ENCODE measurements at regions not wholly inside any gene's neighbourhood (a gene's known extent, or its start where the extent isn't known, plus 50 kb on each side); places are given as distances from the start of the nearest gene placed in this dataset.

DNA sequence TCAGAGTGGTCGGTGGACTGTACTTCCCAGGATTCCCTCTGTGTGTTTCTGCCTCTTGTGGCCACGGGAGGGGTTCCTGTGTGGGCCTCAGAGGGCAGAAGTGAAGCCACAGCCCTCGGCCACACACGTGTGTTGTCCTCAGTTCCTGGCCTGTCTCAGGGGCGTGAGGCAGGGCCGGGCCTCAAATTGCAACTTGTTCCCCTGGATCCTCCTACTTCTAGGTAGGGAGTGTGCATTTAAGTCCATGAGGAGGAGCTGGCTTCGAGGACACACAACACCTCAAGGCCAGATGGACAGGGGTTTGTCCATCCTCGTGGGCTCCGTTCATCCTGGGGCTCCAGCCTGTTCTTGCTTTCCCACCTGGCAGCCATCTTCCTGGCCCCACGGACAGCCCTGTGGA, 573.0 kb downstream of the TBC1D22A start:
- peaks cover 0 to 16% (median 0%) of the 10 kb centered on the region in 3 donors for H3K9me3 ChIP-seq (ENCODE audit: control extremely low read depth in 1 of 3, control insufficient read depth in 2 of 3, insufficient read depth in 1 of 3, low read length in 2 of 3)
- Mint-ChIP-seq H3K27me3 (peaks cover 7% of the 10 kb centered on the region), H3K9me3 (ENCODE audit: insufficient read depth) (peaks cover 3% of the 10 kb centered on the region), H3K4me3 (no peak overlapping the region), H3K4me1 (no peaks in the 10 kb centered on the region), H3K27ac (no peak overlapping the region)
- H4K20me1 ChIP-seq (ENCODE audit: control insufficient read depth, insufficient read depth, low read length, poor library complexity, severe bottlenecking): no peaks in the 10 kb centered on the region
- H3K79me2 ChIP-seq (ENCODE audit: control insufficient read depth, insufficient read depth, low read length): no peaks in the 10 kb centered on the region
- intact Hi-C loops (cut with micrococcal nuclease): no loop called here
- no peaks in the 10 kb centered on the region for H3K27me3 ChIP-seq (replicated peaks in 1 of 4; ENCODE audit: control extremely low read depth in 1 of 4, control insufficient read depth in 3 of 4, insufficient read depth in 4 of 4, low read length in 3 of 4)
- H2AFZ ChIP-seq (ENCODE audit: insufficient read depth, low read depth, low read length, poor library complexity, severe bottlenecking): no peak overlapping the region
- POLR2A ChIA-PET: no interaction called here
- TF ChIP-seq EZH2 (IDR thresholded peaks at IDR 0.05; ENCODE audit: borderline replicate concordance, insufficient read depth, low read depth, low read length, poor library complexity, severe bottlenecking) (no peak), CTCF (IDR thresholded peaks at IDR 0.05) (no peak)
- DNase-seq (no peak), ATAC-seq (ENCODE audit: low read depth) (no peak)
- CTCF ChIA-PET: no interaction called here
- H3K4me2 ChIP-seq (replicated peaks; ENCODE audit: low read depth, low read length, poor library complexity, severe bottlenecking): no peak overlapping the region
- WGBS (ENCODE audit: insufficient coverage): 54% methylated on average over 6 of the region's 10 CpGs
- no peak overlapping the region for H3K27ac ChIP-seq (ENCODE audit: low read length in 2 of 2)
- no peaks in the 10 kb centered on the region for H3K36me3 ChIP-seq (replicated peaks in 1 of 2; ENCODE audit: control extremely low read depth in 1 of 2, control insufficient read depth in 1 of 2, extremely low read depth in 1 of 2, insufficient read depth in 2 of 2, low read length in 1 of 2)
- no peak overlapping the region for H3K4me3 ChIP-seq (ENCODE audit: control extremely low read depth in 1 of 5, extremely low read depth in 1 of 5, insufficient read depth in 1 of 5, low read depth in 2 of 5, low read length in 4 of 5)
- no peaks in the 10 kb centered on the region for H3K4me1 ChIP-seq (ENCODE audit: control insufficient read depth in 2 of 2, insufficient read depth in 2 of 2, low read length in 2 of 2)
- H3K9ac ChIP-seq (ENCODE audit: low read length): no peak overlapping the region

DNA sequence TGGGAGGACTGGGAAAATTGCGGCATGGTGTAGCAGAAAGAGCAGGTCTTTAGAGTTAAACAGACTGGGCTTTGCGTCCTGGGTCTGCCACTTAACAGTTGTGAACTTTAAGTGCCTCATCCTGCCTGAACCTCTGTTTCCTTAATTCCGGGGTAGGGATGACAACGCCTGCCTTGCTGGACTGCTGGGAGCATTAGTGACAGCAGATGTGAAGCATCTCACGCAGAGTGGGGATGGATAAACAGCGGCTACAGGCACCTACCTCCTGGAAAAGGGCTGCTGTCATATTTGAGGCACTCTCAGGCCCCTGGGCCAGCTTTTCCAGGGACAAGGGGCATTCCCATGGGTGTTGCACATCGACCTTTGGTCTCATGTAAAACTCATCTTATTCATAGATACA, 572.2 kb downstream of the TBC1D22A start:
- Histone ChIP-seq H3K79me2 (ENCODE audit: control insufficient read depth, insufficient read depth, low read length) (no peaks in the 10 kb centered on the region), H3K4me3 (ENCODE audit: control extremely low read depth in 1 of 5, extremely low read depth in 1 of 5, insufficient read depth in 1 of 5, low read depth in 2 of 5, low read length in 4 of 5) (no peak overlapping the region), H3K4me1 (ENCODE audit: control insufficient read depth in 2 of 2, insufficient read depth in 2 of 2, low read length in 2 of 2) (no peaks in the 10 kb centered on the region), H3K27me3 (replicated peaks in 1 of 4; ENCODE audit: control extremely low read depth in 1 of 4, control insufficient read depth in 3 of 4, insufficient read depth in 4 of 4, low read length in 3 of 4) (no peaks in the 10 kb centered on the region), H4K20me1 (ENCODE audit: control insufficient read depth, insufficient read depth, low read length, poor library complexity, severe bottlenecking) (no peaks in the 10 kb centered on the region), H2AFZ (ENCODE audit: insufficient read depth, low read depth, low read length, poor library complexity, severe bottlenecking) (no peak overlapping the region), H3K27ac (ENCODE audit: low read length in 2 of 2) (no peak overlapping the region), H3K9ac (ENCODE audit: low read length) (no peak overlapping the region), H3K36me3 (replicated peaks in 1 of 2; ENCODE audit: control extremely low read depth in 1 of 2, control insufficient read depth in 1 of 2, extremely low read depth in 1 of 2, insufficient read depth in 2 of 2, low read length in 1 of 2) (no peaks in the 10 kb centered on the region), H3K9me3 (ENCODE audit: control extremely low read depth in 1 of 3, control insufficient read depth in 2 of 3, insufficient read depth in 1 of 3, low read length in 2 of 3) (peaks cover 0 to 17% (median 0%) of the 10 kb centered on the region in 3 donors), H3K4me2 (replicated peaks; ENCODE audit: low read depth, low read length, poor library complexity, severe bottlenecking) (no peak overlapping the region)
- no peak for TF ChIP-seq EZH2 (IDR thresholded peaks at IDR 0.05; ENCODE audit: borderline replicate concordance, insufficient read depth, low read depth, low read length, poor library complexity, severe bottlenecking)
- no peak for TF ChIP-seq CTCF (IDR thresholded peaks at IDR 0.05)
- WGBS (ENCODE audit: insufficient coverage): 96% methylated on average over 6 of the region's 7 CpGs
- no peak for DNase-seq
- intact Hi-C loops (cut with micrococcal nuclease): no loop called here
- ChIA-PET POLR2A (no interaction called here), CTCF (no interaction called here)
- no peak for ATAC-seq (ENCODE audit: low read depth)
- Mint-ChIP-seq H3K4me1 (no peaks in the 10 kb centered on the region), H3K9me3 (ENCODE audit: insufficient read depth) (peaks cover 3% of the 10 kb centered on the region), H3K27me3 (peaks cover 5% of the 10 kb centered on the region), H3K4me3 (no peak overlapping the region), H3K27ac (no peak overlapping the region)
